ENCODE measurements at regions not wholly inside any gene's neighbourhood (a gene's known extent, or its start where the extent isn't known, plus 50 kb on each side); places are given as distances from the start of the nearest gene placed in this dataset.

GRCh38 chr4:165588534-165589315 is 209.9 kb downstream of the CPE start:
- intact Hi-C loops (cut with micrococcal nuclease): no loop called here
- ChIA-PET POLR2A (no interaction called here), CTCF (no interaction called here)
- no peak for TF ChIP-seq CTCF (IDR thresholded peaks at IDR 0.05)
- Mint-ChIP-seq H3K4me3 (no peak overlapping the region), H3K36me3 (ENCODE audit: low read depth) (no peaks in the 10 kb centered on the region), H3K9me3 (no peaks in the 10 kb centered on the region), H3K27ac (no peak overlapping the region), H3K4me1 (no peaks in the 10 kb centered on the region), H3K27me3 (no peaks in the 10 kb centered on the region)
- ATAC-seq (ENCODE audit: low read depth): no peak
- DNase-seq: no peak

DNA sequence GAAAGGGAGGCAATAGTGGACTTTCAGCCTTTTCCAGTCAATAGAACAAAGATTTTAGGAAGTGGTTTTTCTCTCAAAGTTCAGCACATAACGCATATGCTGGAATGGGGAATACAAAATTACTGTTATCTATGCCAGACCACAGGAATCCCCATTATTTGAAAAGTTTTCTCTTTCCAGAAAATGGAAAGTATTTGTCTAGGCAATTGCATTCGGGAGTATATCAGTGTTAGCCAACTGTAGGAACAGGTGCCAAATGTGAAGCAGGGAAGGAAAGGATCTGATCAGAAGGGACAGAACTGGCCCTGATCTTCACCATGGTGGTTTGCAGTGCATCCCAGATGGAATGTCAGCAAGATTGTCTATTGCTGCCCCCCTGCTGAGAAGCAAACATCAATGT is 213.6 kb downstream of the CPE start:
- no peaks in the 10 kb centered on the region for H3K36me3 Mint-ChIP-seq (ENCODE audit: low read depth)
- ATAC-seq (ENCODE audit: low read depth) (no peak), DNase-seq (no peak)
- no peaks in the 10 kb centered on the region for H3K9me3 Mint-ChIP-seq
- H3K4me1 Mint-ChIP-seq: no peaks in the 10 kb centered on the region
- ChIA-PET POLR2A (no interaction called here), CTCF (no interaction called here)
- intact Hi-C loops (cut with micrococcal nuclease): no loop called here
- H3K4me3 Mint-ChIP-seq: no peak overlapping the region
- no peak overlapping the region for H3K27ac Mint-ChIP-seq
- no peak for TF ChIP-seq CTCF (IDR thresholded peaks at IDR 0.05)
- H3K27me3 Mint-ChIP-seq: no peaks in the 10 kb centered on the region

GRCh38 chr4:165597581-165598480 is 219.0 kb downstream of the CPE start:
- no peaks in the 10 kb centered on the region for H3K36me3 Mint-ChIP-seq (ENCODE audit: low read depth)
- no peaks in the 10 kb centered on the region for H3K9me3 Mint-ChIP-seq
- no peak for DNase-seq
- no peak for ATAC-seq (ENCODE audit: low read depth)
- POLR2A ChIA-PET: no interaction called here
- intact Hi-C loops (cut with micrococcal nuclease): no loop called here
- H3K4me1 Mint-ChIP-seq: no peaks in the 10 kb centered on the region
- H3K27me3 Mint-ChIP-seq: no peaks in the 10 kb centered on the region
- H3K4me3 Mint-ChIP-seq: no peak overlapping the region
- H3K27ac Mint-ChIP-seq: no peak overlapping the region
- TF ChIP-seq CTCF (IDR thresholded peaks at IDR 0.05): no peak
- CTCF ChIA-PET: no interaction called here

DNA sequence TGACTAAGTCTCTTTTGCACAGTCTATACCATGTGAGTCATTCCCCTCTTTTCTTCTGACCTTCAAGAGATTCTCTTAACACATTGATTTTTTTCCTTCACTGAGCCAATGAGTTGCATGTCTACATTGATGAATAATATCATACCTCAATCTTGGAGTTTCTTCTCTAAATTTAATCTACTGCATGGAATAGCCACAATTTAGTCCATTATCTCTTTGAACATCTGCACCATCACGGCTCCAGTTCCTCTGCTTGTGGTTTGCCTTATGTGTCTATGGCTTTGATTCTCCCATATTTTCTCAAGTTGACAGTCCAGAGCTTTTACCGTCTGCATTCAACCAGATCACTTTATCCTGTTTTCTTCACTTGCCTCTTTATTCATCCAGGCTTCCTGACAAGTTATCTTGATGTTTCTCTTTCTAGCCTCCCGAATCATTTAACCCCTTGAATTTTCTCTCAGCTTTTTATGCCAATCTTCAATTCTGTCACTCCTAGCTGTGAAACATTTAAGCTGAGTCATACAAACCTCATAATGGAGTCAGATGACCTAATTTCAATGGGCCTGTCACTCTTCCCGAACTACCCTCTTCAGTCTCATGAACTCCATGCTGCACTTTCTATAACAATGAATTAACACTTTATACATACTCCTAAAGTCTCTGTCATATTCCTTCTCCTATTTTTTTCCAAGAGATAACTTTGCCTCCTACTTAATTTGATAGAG is 222.3 kb downstream of the CPE start:
- H3K9me3 Mint-ChIP-seq: no peaks in the 10 kb centered on the region
- H3K4me3 Mint-ChIP-seq: no peak overlapping the region
- ChIA-PET CTCF (no interaction called here), POLR2A (no interaction called here)
- no peak for DNase-seq
- H3K36me3 Mint-ChIP-seq (ENCODE audit: low read depth): no peaks in the 10 kb centered on the region
- no peak for ATAC-seq (ENCODE audit: low read depth)
- intact Hi-C loops (cut with micrococcal nuclease): no loop called here
- H3K27ac Mint-ChIP-seq: no peak overlapping the region
- no peak for TF ChIP-seq CTCF (IDR thresholded peaks at IDR 0.05)
- H3K27me3 Mint-ChIP-seq: no peaks in the 10 kb centered on the region
- H3K4me1 Mint-ChIP-seq: no peaks in the 10 kb centered on the region

DNA sequence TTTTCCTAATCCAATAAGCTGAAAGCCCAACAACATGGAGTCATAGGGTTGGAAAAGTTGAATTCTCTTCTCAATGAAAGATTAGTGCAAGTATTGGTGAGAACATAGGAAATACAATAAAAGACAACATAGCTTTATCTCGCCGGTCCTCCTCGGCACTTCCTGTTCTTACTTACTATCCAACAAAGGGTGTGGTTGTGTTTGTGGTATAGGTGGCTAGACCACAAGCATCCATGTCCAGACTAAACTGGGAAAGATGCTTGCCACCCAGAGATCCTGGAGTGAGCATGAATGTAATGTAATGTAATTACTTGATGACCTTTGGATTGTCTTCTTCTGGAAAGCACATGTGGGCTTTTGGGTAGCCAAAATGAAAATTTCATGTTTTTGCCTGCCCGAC is 223.8 kb downstream of the CPE start:
- no peaks in the 10 kb centered on the region for H3K27me3 Mint-ChIP-seq
- POLR2A ChIA-PET: no interaction called here
- ATAC-seq (ENCODE audit: low read depth): no peak

More for the DNA sequence above, 223.8 kb downstream of the CPE start:
- H3K36me3 Mint-ChIP-seq (ENCODE audit: low read depth): no peaks in the 10 kb centered on the region
- H3K27ac Mint-ChIP-seq: no peak overlapping the region
- no peaks in the 10 kb centered on the region for H3K4me1 Mint-ChIP-seq
- intact Hi-C loops (cut with micrococcal nuclease): no loop called here
- CTCF ChIA-PET: no interaction called here
- no peak overlapping the region for H3K4me3 Mint-ChIP-seq
- TF ChIP-seq CTCF (IDR thresholded peaks at IDR 0.05): no peak
- DNase-seq: no peak
- H3K9me3 Mint-ChIP-seq: peaks cover 2% of the 10 kb centered on the region

Measured in activated B cell treated with CpG ODN at 0.5 μM for 24 hours (primary cell).